A673 (cell line): ENCODE measurements at regions not wholly inside any gene's neighbourhood (a gene's known extent, or its start where the extent isn't known, plus 50 kb on each side); places are given as distances from the start of the nearest gene placed in this dataset.

Experiments
- BruUV-seq: library from RNA; stranded (reverse); fragments of 400-500 nt; replicated peaks from 2 replicates; lab custom pipeline; 2021; lab: Mats Ljungman, UMichigan
- CTCF ChIA-PET: fragments of 300-600 bp; sonication (Branson Sonifier 250); formaldehyde crosslinking; loops from one replicate; lab custom pipeline; 2022; ENCODE audit warnings: antibody characterized with exemption; lab: Charles Lee
- POLR2A ChIA-PET: fragments of 300-600 bp; sonication (Branson Sonifier 250); formaldehyde crosslinking; loops from one replicate; lab custom pipeline; 2022; ENCODE audit warnings: antibody characterized with exemption; ENCODE audit not compliant: low non-redundant PET; lab: Charles Lee
- DNase-seq: peaks from one replicate; pipeline ENCODE4 v3.0.0-alpha.2; 2015; ENCODE audit warnings: low spot score
- H3K27ac ChIP-seq: fragments of 200-600 bp; sonication (generic); 2 replicates; pipeline ENCODE4 v1.5.1; 2016; ENCODE audit warnings: mixed run types, low read depth, mild to moderate bottlenecking, mixed read lengths, antibody characterized with exemption, low read length; ENCODE audit not compliant: poor library complexity, severe bottlenecking
- H3K27me3 ChIP-seq: fragments of 200-600 bp; sonication (generic); replicated peaks from 2 replicates; pipeline ENCODE4 v1.6.1; 2017; ENCODE audit warnings: mixed run types, low read depth, mild to moderate bottlenecking, mixed read lengths, antibody characterized with exemption, low read length; ENCODE audit not compliant: insufficient read depth, poor library complexity
- H3K36me3 ChIP-seq: fragments of 200-600 bp; sonication (generic); 2 replicates; pipeline ENCODE4 v1.6.1; 2016; ENCODE audit warnings: mixed run types, mild to moderate bottlenecking, mixed read lengths, antibody characterized with exemption, low read length; ENCODE audit not compliant: insufficient read depth, poor library complexity, severe bottlenecking
- H3K4me1 ChIP-seq: fragments of 200-600 bp; sonication (generic); 2 replicates; pipeline ENCODE4 v1.6.1; 2017; ENCODE audit warnings: mixed run types, mild to moderate bottlenecking, mixed read lengths, antibody characterized with exemption, low read length; ENCODE audit not compliant: insufficient read depth, poor library complexity, severe bottlenecking
- H3K4me3 ChIP-seq: fragments of 200-600 bp; sonication (generic); 2 replicates; pipeline ENCODE4 v1.5.1; 2016; ENCODE audit warnings: low read depth, mixed run types, mild to moderate bottlenecking, mixed read lengths, low read length; ENCODE audit not compliant: poor library complexity, severe bottlenecking
- H3K9me3 ChIP-seq: fragments of 200-600 bp; sonication (generic); 2 replicates; pipeline ENCODE4 v1.6.1; 2016; ENCODE audit warnings: mixed run types, low read depth, mild to moderate bottlenecking, mixed read lengths, antibody characterized with exemption, low read length; ENCODE audit not compliant: poor library complexity, severe bottlenecking
- CTCF ChIP-seq: fragments of 300-800, 200-600 bp; sonication (generic); conservative IDR thresholded peaks from 2 replicates; pipeline ENCODE4 v1.5.1; 2017; ENCODE audit warnings: low read depth, mild to moderate bottlenecking, antibody characterized with exemption, low read length, moderate library complexity, mixed read lengths
- EZH2 ChIP-seq: fragments of 200-600 bp; sonication (generic); IDR thresholded peaks from 2 replicates; pipeline ENCODE4 v1.6.1; 2017; ENCODE audit warnings: borderline replicate concordance, low read depth, mild to moderate bottlenecking, mixed read lengths, antibody characterized with exemption, low read length; ENCODE audit not compliant: poor library complexity, severe bottlenecking
- intact Hi-C: fragments of 100-400 bp; cut with micrococcal nuclease; formaldehyde crosslinking; loops from one replicate; pipeline ENCODE4 v1.10.0; 2022; ENCODE audit not compliant: unreplicated experiment

- Histone ChIP-seq H3K9me3 (no peaks in the 10 kb centered on the region), H3K4me1 (peaks cover 11% of the 10 kb centered on the region), H3K27me3 (no peaks in the 10 kb centered on the region), H3K36me3 (no peaks in the 10 kb centered on the region), H3K27ac (no peak overlapping the region), H3K4me3 (no peak overlapping the region)
- no peak for DNase-seq
- intact Hi-C loops: no loop called here
- ChIA-PET POLR2A (no interaction called here), CTCF (no interaction called here)
- no TSS peak for BruUV-seq
- TF ChIP-seq EZH2 (no peak), CTCF (no peak)
Measured at GRCh38 chr4:174418640-174419212, 103.6 kb downstream of the HPGD start.

- TF ChIP-seq EZH2 (no peak), CTCF (no peak)
- DNase-seq: no peak
- CTCF ChIA-PET: no interaction called here
Measured at GRCh38 chr4:174408841-174409552, 113.3 kb downstream of the HPGD start.

GRCh38 chr4:174406383-174406782, 115.9 kb downstream of the HPGD start:
- no TSS peak for BruUV-seq
- H3K27ac ChIP-seq: no peak overlapping the region
- TF ChIP-seq EZH2: no peak
- CTCF ChIA-PET: no interaction called here
- H3K9me3 ChIP-seq: no peaks in the 10 kb centered on the region
- POLR2A ChIA-PET: no interaction called here
- intact Hi-C loops: no loop called here
- H3K4me3 ChIP-seq: no peak overlapping the region
- H3K4me1 ChIP-seq: no peaks in the 10 kb centered on the region
- H3K36me3 ChIP-seq: no peaks in the 10 kb centered on the region
- H3K27me3 ChIP-seq: no peaks in the 10 kb centered on the region
- no peak for DNase-seq

More at GRCh38 chr4:174408841-174409552, 113.3 kb downstream of the HPGD start:
- H3K27ac ChIP-seq: no peak overlapping the region
- no peaks in the 10 kb centered on the region for H3K27me3 ChIP-seq
- POLR2A ChIA-PET: no interaction called here
- no peaks in the 10 kb centered on the region for H3K4me1 ChIP-seq
- H3K36me3 ChIP-seq: no peaks in the 10 kb centered on the region
- no TSS peak for BruUV-seq
- H3K9me3 ChIP-seq: no peaks in the 10 kb centered on the region
- intact Hi-C loops: no loop called here
- no peak overlapping the region for H3K4me3 ChIP-seq
